ENCODE measurements at regions not wholly inside any gene's neighbourhood (a gene's known extent, or its start where the extent isn't known, plus 50 kb on each side); places are given as distances from the start of the nearest gene placed in this dataset.

DNA sequence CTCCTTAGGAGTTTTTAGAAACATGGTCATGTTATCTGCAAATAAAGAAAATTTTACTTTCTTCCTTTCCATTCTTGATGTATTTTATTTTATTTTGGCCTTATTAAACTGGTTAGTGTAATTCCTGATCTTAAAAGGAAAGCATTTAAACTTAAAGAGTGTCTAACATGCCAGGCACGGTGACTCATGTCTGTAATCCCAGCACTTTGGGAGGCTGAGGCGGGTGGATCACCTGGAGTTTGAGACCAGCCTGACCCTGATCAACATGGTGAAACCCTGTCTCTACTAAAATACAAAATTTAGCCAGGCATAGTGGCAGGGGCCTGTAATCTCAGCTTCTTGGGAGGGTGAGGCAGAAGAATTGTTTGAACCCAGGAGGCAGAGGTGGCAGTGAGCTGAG is 281.3 kb downstream of the PTTG2 start:
- intact Hi-C loops (cut with DNase I): no loop called here
- no peaks in the 10 kb centered on the region for H3K9me3 ChIP-seq
- H3K36me3 ChIP-seq: no peaks in the 10 kb centered on the region
- no peaks in the 10 kb centered on the region for H3K27me3 ChIP-seq
- TF ChIP-seq, protein P1, sequence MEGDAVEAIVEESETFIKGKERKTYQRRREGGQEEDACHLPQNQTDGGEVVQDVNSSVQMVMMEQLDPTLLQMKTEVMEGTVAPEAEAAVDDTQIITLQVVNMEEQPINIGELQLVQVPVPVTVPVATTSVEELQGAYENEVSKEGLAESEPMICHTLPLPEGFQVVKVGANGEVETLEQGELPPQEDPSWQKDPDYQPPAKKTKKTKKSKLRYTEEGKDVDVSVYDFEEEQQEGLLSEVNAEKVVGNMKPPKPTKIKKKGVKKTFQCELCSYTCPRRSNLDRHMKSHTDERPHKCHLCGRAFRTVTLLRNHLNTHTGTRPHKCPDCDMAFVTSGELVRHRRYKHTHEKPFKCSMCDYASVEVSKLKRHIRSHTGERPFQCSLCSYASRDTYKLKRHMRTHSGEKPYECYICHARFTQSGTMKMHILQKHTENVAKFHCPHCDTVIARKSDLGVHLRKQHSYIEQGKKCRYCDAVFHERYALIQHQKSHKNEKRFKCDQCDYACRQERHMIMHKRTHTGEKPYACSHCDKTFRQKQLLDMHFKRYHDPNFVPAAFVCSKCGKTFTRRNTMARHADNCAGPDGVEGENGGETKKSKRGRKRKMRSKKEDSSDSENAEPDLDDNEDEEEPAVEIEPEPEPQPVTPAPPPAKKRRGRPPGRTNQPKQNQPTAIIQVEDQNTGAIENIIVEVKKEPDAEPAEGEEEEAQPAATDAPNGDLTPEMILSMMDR (IDR thresholded peaks at IDR 0.05): no peak
- peaks cover 0 to 4% of the 10 kb centered on the region in 2 donors for H3K4me1 ChIP-seq
- H3K4me3 ChIP-seq: no peak overlapping the region
- no peak for DNase-seq (ENCODE audit: low spot score in 2 of 2)
- no peak overlapping the region for H3K27ac ChIP-seq

DNA sequence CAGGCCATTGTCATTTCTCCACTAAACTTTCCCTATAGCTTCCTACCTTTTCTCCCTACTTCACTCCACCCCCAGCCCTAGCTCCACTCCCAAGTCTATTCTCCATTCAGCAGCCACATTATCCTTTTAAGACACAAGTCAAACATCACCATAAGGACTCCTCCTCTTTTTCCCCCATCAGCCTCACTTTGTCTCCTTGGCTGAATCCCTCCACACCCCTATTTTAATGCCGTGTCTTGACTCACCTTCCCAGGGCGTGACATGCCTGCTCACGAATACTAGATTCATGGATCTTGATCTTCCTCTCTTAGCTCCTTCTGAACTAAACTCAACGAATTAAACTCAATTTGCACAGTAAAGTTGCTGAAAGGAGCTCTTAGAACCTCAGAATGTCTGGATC is 281.9 kb downstream of the PTTG2 start:
- Histone ChIP-seq H3K27me3 (no peaks in the 10 kb centered on the region), H3K4me3 (no peak overlapping the region), H3K27ac (no peak overlapping the region), H3K4me1 (no peaks in the 10 kb centered on the region), H3K36me3 (no peaks in the 10 kb centered on the region), H3K9me3 (no peaks in the 10 kb centered on the region)
- TF ChIP-seq, protein P1 (IDR thresholded peaks at IDR 0.05): no peak
- no peak for DNase-seq (ENCODE audit: low spot score in 2 of 2)
- intact Hi-C loops (cut with DNase I): no loop called here

DNA sequence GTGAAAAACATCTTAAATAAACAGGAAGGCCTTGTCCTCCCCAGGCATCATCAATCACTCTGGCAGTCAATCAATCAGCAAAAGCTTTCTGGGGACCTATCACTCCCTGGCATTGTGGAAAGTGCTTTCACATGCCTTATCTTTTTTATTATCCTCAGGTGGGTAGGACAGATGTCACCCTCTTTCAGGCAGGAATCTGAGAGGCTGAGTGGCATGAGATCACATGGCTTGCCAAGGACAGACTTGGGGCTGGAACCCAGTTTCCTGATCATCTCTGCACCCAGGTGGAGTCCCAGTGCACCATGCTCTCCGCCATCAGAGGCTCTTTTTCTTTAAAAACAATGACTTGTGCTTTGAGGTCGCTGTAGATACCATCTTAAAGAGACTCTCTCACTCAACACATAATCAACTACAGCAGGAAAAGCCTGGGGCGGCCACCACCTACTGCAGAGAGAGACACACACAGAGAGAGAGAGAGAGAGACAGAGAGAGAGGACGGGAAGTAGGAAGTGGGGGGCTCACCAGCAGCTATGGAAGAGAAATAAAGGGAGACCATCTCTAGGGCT is 282.7 kb downstream of the PTTG2 start:
- intact Hi-C loops (cut with DNase I): no loop called here
- TF ChIP-seq, protein P1 (IDR thresholded peaks at IDR 0.05): no peak
- H3K27me3 ChIP-seq: no peaks in the 10 kb centered on the region
- no peaks in the 10 kb centered on the region for H3K9me3 ChIP-seq
- no peaks in the 10 kb centered on the region for H3K4me1 ChIP-seq
- no peaks in the 10 kb centered on the region for H3K36me3 ChIP-seq
- H3K4me3 ChIP-seq: no peak overlapping the region
- no peak overlapping the region for H3K27ac ChIP-seq
- DNase-seq (ENCODE audit: low spot score in 2 of 2): no peak

DNA sequence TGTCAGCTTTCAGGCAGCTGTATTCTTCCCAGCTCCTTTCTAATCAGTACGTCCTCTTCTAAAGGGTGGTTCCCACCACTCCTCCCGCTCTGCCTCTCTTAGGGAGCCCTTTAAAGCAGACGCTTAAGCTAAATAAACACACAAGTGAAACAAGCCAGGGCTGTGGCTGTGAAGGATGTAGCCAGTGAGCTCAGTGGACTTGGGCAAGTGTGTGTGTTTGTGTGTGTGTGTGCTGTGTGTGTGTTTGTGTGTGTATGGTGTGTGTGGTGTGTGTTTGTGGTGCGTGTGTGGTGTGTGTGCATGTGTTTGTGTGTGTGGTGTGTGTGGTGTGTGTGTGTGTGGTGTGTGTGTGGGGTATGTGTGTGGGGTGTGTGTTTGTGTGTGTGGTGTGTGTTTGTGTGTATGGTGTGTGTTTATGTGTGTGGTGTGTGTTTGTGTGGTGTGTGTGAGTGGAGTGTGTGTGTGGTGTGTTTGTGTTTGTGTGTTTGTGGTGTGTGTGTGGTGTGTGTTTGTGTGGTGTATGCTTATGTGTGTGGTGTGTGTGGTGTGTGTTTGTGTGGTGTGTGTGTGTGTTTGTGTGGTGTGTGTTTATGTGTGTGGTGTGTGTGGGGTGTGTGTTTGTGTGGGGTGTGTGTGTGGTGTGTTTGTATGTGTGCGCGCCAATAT is 283.3 kb downstream of the PTTG2 start:
- H3K4me1 ChIP-seq: no peaks in the 10 kb centered on the region
- TF ChIP-seq, protein P1 (IDR thresholded peaks at IDR 0.05): no peak
- intact Hi-C loops (cut with DNase I): no loop called here
- no peak overlapping the region for H3K27ac ChIP-seq
- no peak overlapping the region for H3K4me3 ChIP-seq
- H3K27me3 ChIP-seq: no peaks in the 10 kb centered on the region
- no peaks in the 10 kb centered on the region for H3K36me3 ChIP-seq
- H3K9me3 ChIP-seq: no peaks in the 10 kb centered on the region
- no peak for DNase-seq (ENCODE audit: low spot score in 2 of 2)

DNA sequence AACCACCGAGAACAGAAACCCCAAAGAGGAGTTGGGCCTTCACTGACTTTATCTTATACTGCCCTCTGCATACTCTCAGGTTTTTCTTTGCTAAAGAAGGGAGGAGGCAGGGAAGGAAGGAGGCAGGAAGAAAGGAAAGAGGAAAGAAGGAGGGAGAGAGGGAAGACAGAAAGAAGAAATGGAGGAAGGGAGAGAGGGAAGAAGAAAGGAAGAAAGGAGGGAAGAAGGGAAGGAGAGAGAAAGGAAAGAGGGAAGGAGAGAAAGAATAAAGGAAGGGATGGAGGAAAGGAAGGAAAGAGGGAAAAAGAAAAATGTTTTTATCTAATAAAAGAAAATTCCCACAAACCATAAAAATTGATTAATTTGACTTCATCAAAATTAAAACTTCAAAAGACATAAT is 294.6 kb downstream of the PTTG2 start:
- TF ChIP-seq, protein P1 (IDR thresholded peaks at IDR 0.05): no peak
- intact Hi-C loops (cut with DNase I): no loop called here
- Histone ChIP-seq H3K9me3 (peaks cover 0 to 10% of the 10 kb centered on the region in 2 donors), H3K4me3 (no peak overlapping the region), H3K27ac (no peak overlapping the region), H3K36me3 (no peaks in the 10 kb centered on the region), H3K27me3 (no peaks in the 10 kb centered on the region), H3K4me1 (no peaks in the 10 kb centered on the region)
- no peak for DNase-seq (ENCODE audit: low spot score in 2 of 2)

Data from ascending aorta (tissue), 2 donors.